ENCODE measurements at regions not wholly inside any gene's neighbourhood (a gene's known extent, or its start where the extent isn't known, plus 50 kb on each side); places are given as distances from the start of the nearest gene placed in this dataset.

GRCh38 chr1:13878021-13878420, 178.0 kb downstream of the PRDM2 start:
- Mint-ChIP-seq H3K9me3 (no peaks in the 10 kb centered on the region), H3K4me3 (no peak overlapping the region), H3K27ac (no peak overlapping the region), H3K4me1 (no peaks in the 10 kb centered on the region), H3K27me3 (no peaks in the 10 kb centered on the region)
- DNase-seq (no peak), ATAC-seq (no peak)

GRCh38 chr1:13878451-13878850, 178.5 kb downstream of the PRDM2 start:
- DNase-seq (no peak), ATAC-seq (no peak)
- no peaks in the 10 kb centered on the region for H3K27me3 Mint-ChIP-seq
- no peak overlapping the region for H3K27ac Mint-ChIP-seq
- H3K9me3 Mint-ChIP-seq: no peaks in the 10 kb centered on the region
- H3K4me3 Mint-ChIP-seq: no peak overlapping the region
- H3K4me1 Mint-ChIP-seq: no peaks in the 10 kb centered on the region

- no peak overlapping the region for H3K27ac Mint-ChIP-seq
- H3K9me3 Mint-ChIP-seq: no peaks in the 10 kb centered on the region
- no peak overlapping the region for H3K4me3 Mint-ChIP-seq
- DNase-seq (no peak), ATAC-seq (no peak)
- no peaks in the 10 kb centered on the region for H3K4me1 Mint-ChIP-seq
- peaks cover 8% of the 10 kb centered on the region for H3K27me3 Mint-ChIP-seq
Observed at GRCh38 chr1:13881385-13882088, 181.5 kb downstream of the PRDM2 start.

GRCh38 chr1:13888351-13888986, 188.5 kb downstream of the PRDM2 start:
- Mint-ChIP-seq H3K9me3 (no peaks in the 10 kb centered on the region), H3K27me3 (peaks cover 8% of the 10 kb centered on the region)

GRCh38 chr1:13889495-13889894, 189.5 kb downstream of the PRDM2 start:
- Mint-ChIP-seq H3K27ac (no peak overlapping the region), H3K4me1 (peaks cover 14% of the 10 kb centered on the region), H3K27me3 (peaks cover 8% of the 10 kb centered on the region), H3K9me3 (no peaks in the 10 kb centered on the region), H3K4me3 (no peak overlapping the region)
- no peak for DNase-seq
- no peak for ATAC-seq

More at GRCh38 chr1:13888351-13888986, 188.5 kb downstream of the PRDM2 start:
- no peak for ATAC-seq
- Mint-ChIP-seq H3K27ac (no peak overlapping the region), H3K4me3 (no peak overlapping the region), H3K4me1 (peaks cover 12% of the 10 kb centered on the region)
- DNase-seq: no peak

- H3K9me3 Mint-ChIP-seq: no peaks in the 10 kb centered on the region
- H3K4me1 Mint-ChIP-seq: peaks cover 14% of the 10 kb centered on the region
- no peaks in the 10 kb centered on the region for H3K27me3 Mint-ChIP-seq
- H3K4me3 Mint-ChIP-seq: no peak overlapping the region
- ATAC-seq (no peak), DNase-seq (no peak)
- no peak overlapping the region for H3K27ac Mint-ChIP-seq
Observed at GRCh38 chr1:13890766-13891165, 190.8 kb downstream of the PRDM2 start.

GRCh38 chr1:13892198-13892597, 192.2 kb downstream of the PRDM2 start:
- Mint-ChIP-seq H3K27ac (no peak overlapping the region), H3K27me3 (no peaks in the 10 kb centered on the region)

GRCh38 chr1:13892671-13893325, 192.8 kb downstream of the PRDM2 start:
- ATAC-seq (no peak), DNase-seq (no peak)
- Mint-ChIP-seq H3K9me3 (no peaks in the 10 kb centered on the region), H3K4me1 (peaks cover 14% of the 10 kb centered on the region), H3K4me3 (peak overlapping the region in 1 of 2 donors; percentile 33), H3K27ac (no peak overlapping the region), H3K27me3 (peaks cover 4% of the 10 kb centered on the region)

More at GRCh38 chr1:13892198-13892597, 192.2 kb downstream of the PRDM2 start:
- no peak for ATAC-seq
- no peak for DNase-seq
- Mint-ChIP-seq H3K4me3 (no peak overlapping the region), H3K4me1 (peaks cover 14% of the 10 kb centered on the region), H3K9me3 (no peaks in the 10 kb centered on the region)

GRCh38 chr1:13893409-13893821, 193.4 kb downstream of the PRDM2 start:
- no peak overlapping the region for H3K4me3 Mint-ChIP-seq

GRCh38 chr1:13896932-13897331, 196.9 kb downstream of the PRDM2 start:
- Mint-ChIP-seq H3K9me3 (no peaks in the 10 kb centered on the region), H3K27me3 (peaks cover 8% of the 10 kb centered on the region), H3K4me3 (no peak overlapping the region), H3K4me1 (peaks cover 14% of the 10 kb centered on the region), H3K27ac (no peak overlapping the region)
- ATAC-seq: no peak
- no peak for DNase-seq

More at GRCh38 chr1:13893409-13893821, 193.4 kb downstream of the PRDM2 start:
- Mint-ChIP-seq H3K27me3 (peaks cover 8% of the 10 kb centered on the region), H3K27ac (no peak overlapping the region), H3K9me3 (no peaks in the 10 kb centered on the region), H3K4me1 (peaks cover 14% of the 10 kb centered on the region)
- no peak for DNase-seq
- ATAC-seq: no peak

GRCh38 chr1:13898406-13898805, 198.4 kb downstream of the PRDM2 start:
- ATAC-seq (no peak), DNase-seq (no peak)
- Mint-ChIP-seq H3K9me3 (no peaks in the 10 kb centered on the region), H3K4me3 (no peak overlapping the region), H3K4me1 (peaks cover 3% of the 10 kb centered on the region), H3K27me3 (peaks cover 8% of the 10 kb centered on the region), H3K27ac (no peak overlapping the region)

GRCh38 chr1:13899856-13900255, 199.9 kb downstream of the PRDM2 start:
- ATAC-seq (no peak), DNase-seq (no peak)
- no peak overlapping the region for H3K27ac Mint-ChIP-seq
- H3K27me3 Mint-ChIP-seq: peaks cover 8% of the 10 kb centered on the region
- H3K4me3 Mint-ChIP-seq: no peak overlapping the region
- H3K4me1 Mint-ChIP-seq: no peaks in the 10 kb centered on the region
- H3K9me3 Mint-ChIP-seq: peaks cover 0 to 14% of the 10 kb centered on the region in 2 donors

- H3K4me1 Mint-ChIP-seq: no peaks in the 10 kb centered on the region
- H3K9me3 Mint-ChIP-seq: peaks cover 0 to 14% of the 10 kb centered on the region in 2 donors
- no peak overlapping the region for H3K4me3 Mint-ChIP-seq
- ATAC-seq (no peak), DNase-seq (no peak)
- H3K27me3 Mint-ChIP-seq: peaks cover 8% of the 10 kb centered on the region
- H3K27ac Mint-ChIP-seq: no peak overlapping the region
Observed at GRCh38 chr1:13900583-13900982, 200.6 kb downstream of the PRDM2 start.

- peaks cover 0 to 14% of the 10 kb centered on the region in 2 donors for H3K9me3 Mint-ChIP-seq
- no peak overlapping the region for H3K4me3 Mint-ChIP-seq
- DNase-seq (no peak), ATAC-seq (no peak)
- H3K27ac Mint-ChIP-seq: no peak overlapping the region
- no peaks in the 10 kb centered on the region for H3K4me1 Mint-ChIP-seq
- peaks cover 8% of the 10 kb centered on the region for H3K27me3 Mint-ChIP-seq
Observed at GRCh38 chr1:13901039-13901438, 201.1 kb downstream of the PRDM2 start.

GRCh38 chr1:13901597-13901996, 201.6 kb downstream of the PRDM2 start:
- Mint-ChIP-seq H3K4me3 (no peak overlapping the region), H3K27me3 (peaks cover 8% of the 10 kb centered on the region), H3K4me1 (no peaks in the 10 kb centered on the region), H3K27ac (no peak overlapping the region), H3K9me3 (peaks cover 0 to 14% of the 10 kb centered on the region in 2 donors)
- ATAC-seq (no peak), DNase-seq (no peak)

GRCh38 chr1:13908128-13908527, 208.1 kb downstream of the PRDM2 start:
- DNase-seq (no peak), ATAC-seq (no peak)
- no peak overlapping the region for H3K27ac Mint-ChIP-seq
- no peak overlapping the region for H3K4me3 Mint-ChIP-seq
- H3K9me3 Mint-ChIP-seq: peaks cover 0 to 14% of the 10 kb centered on the region in 2 donors
- H3K4me1 Mint-ChIP-seq: no peaks in the 10 kb centered on the region
- no peaks in the 10 kb centered on the region for H3K27me3 Mint-ChIP-seq
